Gastrocnemius medialis (tissue), 4 donors: ENCODE measurements at regions not wholly inside any gene's neighbourhood (a gene's known extent, or its start where the extent isn't known, plus 50 kb on each side); places are given as distances from the start of the nearest gene placed in this dataset.

Source experiments
- ATAC-seq, 2 donors: fragments of 150-250 bp; one replicate each; pipeline ENCODE4 v1.9.1; 2016
- DNase-seq, 2 donors: peaks; one replicate each; pipeline ENCODE4 v3.0.0-alpha.2; 2019
- H3K27ac ChIP-seq, 4 donors: fragments of 200-600 bp; sonication (generic); 1 replicate in 1 of 4; 2 replicates in 3 of 4; pipeline ENCODE4 v1.5.1; 2016 to 2018; ENCODE audit warnings: mild to moderate bottlenecking in 2 of 4, moderate library complexity in 1 of 4
- H3K27me3 ChIP-seq, 3 donors: fragments of 200-600 bp; sonication (generic) in 2 of 3; 1 replicate in 1 of 3; 2 replicates in 2 of 3; pipeline versions ENCODE4 v1.5.1 to v1.6.0; 2016 to 2019; ENCODE audit warnings: mild to moderate bottlenecking in 1 of 3, moderate library complexity in 1 of 3
- H3K36me3 ChIP-seq, 2 donors: fragments of 200-600 bp; sonication (generic) in 1 of 2; one replicate each; pipeline ENCODE4 v1.5.1; 2017 to 2018
- H3K4me1 ChIP-seq, 2 donors: fragments of 200-600 bp; sonication (generic) in 1 of 2; one replicate each; pipeline ENCODE4 v1.5.1; 2016 to 2017; ENCODE audit warnings: mild to moderate bottlenecking in 2 of 2
- H3K4me3 ChIP-seq, 4 donors: fragments of 200-600 bp; sonication (generic) in 3 of 4; 1 replicate in 1 of 4; 2 replicates in 3 of 4; pipeline ENCODE4 v1.5.1; 2016 to 2019; ENCODE audit warnings: mild to moderate bottlenecking in 2 of 4
- H3K9me3 ChIP-seq, 3 donors: fragments of 200-600 bp; sonication (generic) in 2 of 3; 1 replicate in 1 of 3; 2 replicates in 2 of 3; pipeline ENCODE4 v1.5.1; 2016 to 2019
- POLR2A ChIP-seq, 2 donors: fragments of 450-650 bp; IDR thresholded peaks; one replicate each; pipeline ENCODE4 v1.6.1; 2017; ENCODE audit warnings: antibody characterized with exemption in 2 of 2, mild to moderate bottlenecking in 2 of 2, moderate library complexity in 2 of 2
- in situ Hi-C, 4 donors: fragments of 200-750 bp; cut with MboI; loops; one replicate each; pipeline versions ENCODE4 v1.15.0 to v1.8.0; 2017; ENCODE audit warnings: low sequenced_read_pairs in 4 of 4
- intact Hi-C: fragments of 100-400 bp; cut with DNase I; formaldehyde crosslinking; loops from one replicate; pipeline ENCODE4 v1.15.1; 2023; ENCODE audit warnings: low total_unique reads
- TF ChIP-seq, protein P1 (sequence below), 5 experiments: fragments of 450-650 bp in 3 of 5; fragments of 200-600 bp in 2 of 5; sonication (generic) in 2 of 5; IDR thresholded peaks in 4 of 5; conservative IDR thresholded peaks in 1 of 5; 1 replicate in 4 of 5; 2 replicates in 1 of 5; pipeline ENCODE4 v1.5.1; 2016 to 2019; ENCODE audit warnings: antibody characterized with exemption in 5 of 5, mild to moderate bottlenecking in 3 of 5, moderate library complexity in 3 of 5

DNA sequence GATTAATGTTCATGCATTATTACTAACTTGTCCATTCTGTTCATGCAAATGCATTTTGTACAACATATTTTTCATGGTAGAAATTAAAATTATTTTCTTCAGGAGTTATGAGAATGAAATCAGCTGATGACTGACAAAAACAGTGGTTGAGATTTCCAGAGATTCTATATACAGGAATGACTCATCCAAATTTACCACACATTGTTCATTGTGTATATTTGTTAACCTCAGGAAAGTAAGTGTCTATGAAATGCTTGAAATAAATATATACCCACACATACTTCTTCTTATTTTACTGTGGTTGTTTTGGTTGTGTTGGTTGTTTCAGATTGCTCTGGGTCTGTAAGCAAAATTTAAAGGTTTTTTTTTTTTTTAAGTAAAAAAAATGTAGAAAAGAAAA is 108.1 kb upstream of the SP8 start:
- H3K36me3 ChIP-seq = no peaks in the 10 kb centered on the region
- no peaks in the 10 kb centered on the region for H3K9me3 ChIP-seq
- in situ Hi-C loops = no loop called here
- no peak overlapping the region for H3K4me3 ChIP-seq
- TF ChIP-seq, protein P1, sequence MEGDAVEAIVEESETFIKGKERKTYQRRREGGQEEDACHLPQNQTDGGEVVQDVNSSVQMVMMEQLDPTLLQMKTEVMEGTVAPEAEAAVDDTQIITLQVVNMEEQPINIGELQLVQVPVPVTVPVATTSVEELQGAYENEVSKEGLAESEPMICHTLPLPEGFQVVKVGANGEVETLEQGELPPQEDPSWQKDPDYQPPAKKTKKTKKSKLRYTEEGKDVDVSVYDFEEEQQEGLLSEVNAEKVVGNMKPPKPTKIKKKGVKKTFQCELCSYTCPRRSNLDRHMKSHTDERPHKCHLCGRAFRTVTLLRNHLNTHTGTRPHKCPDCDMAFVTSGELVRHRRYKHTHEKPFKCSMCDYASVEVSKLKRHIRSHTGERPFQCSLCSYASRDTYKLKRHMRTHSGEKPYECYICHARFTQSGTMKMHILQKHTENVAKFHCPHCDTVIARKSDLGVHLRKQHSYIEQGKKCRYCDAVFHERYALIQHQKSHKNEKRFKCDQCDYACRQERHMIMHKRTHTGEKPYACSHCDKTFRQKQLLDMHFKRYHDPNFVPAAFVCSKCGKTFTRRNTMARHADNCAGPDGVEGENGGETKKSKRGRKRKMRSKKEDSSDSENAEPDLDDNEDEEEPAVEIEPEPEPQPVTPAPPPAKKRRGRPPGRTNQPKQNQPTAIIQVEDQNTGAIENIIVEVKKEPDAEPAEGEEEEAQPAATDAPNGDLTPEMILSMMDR (IDR thresholded peaks at IDR 0.05 in 4 of 5, conservative IDR thresholded peaks at IDR 0.05 in 1 of 5) = no peak
- TF ChIP-seq POLR2A (IDR thresholded peaks at IDR 0.05) = no peak
- ATAC-seq (no peak), DNase-seq (no peak)
- intact Hi-C loops = no loop called here
- H3K4me1 ChIP-seq = no peaks in the 10 kb centered on the region
- H3K27ac ChIP-seq = no peak overlapping the region
- H3K27me3 ChIP-seq = no peaks in the 10 kb centered on the region

DNA sequence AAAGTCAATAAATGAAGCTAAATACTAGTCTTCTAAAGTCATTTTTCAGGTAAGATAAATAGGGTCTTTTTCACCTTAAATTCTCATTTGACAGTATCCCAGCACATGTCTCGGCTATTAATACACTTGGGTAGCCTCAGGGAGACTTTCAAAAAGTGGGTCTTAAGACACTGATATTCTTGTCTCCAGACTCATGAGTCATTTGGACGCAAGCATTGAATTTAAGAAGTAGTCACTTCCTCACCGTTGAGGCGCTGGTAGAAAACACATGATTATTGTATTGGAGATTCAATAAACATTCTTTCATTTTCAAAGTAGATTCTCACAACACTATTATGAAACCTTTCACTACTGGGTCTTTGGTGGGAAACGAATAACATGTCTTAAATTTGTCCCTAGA is 108.9 kb upstream of the SP8 start:
- DNase-seq (no peak), ATAC-seq (no peak)
- H3K4me1 ChIP-seq = no peaks in the 10 kb centered on the region
- no peak overlapping the region for H3K27ac ChIP-seq
- TF ChIP-seq, protein P1 (IDR thresholded peaks at IDR 0.05 in 4 of 5, conservative IDR thresholded peaks at IDR 0.05 in 1 of 5) = no peak
- TF ChIP-seq POLR2A (IDR thresholded peaks at IDR 0.05) = no peak
- intact Hi-C loops (no loop called here), in situ Hi-C loops (no loop called here)
- no peaks in the 10 kb centered on the region for H3K27me3 ChIP-seq
- no peaks in the 10 kb centered on the region for H3K9me3 ChIP-seq
- H3K4me3 ChIP-seq = no peak overlapping the region
- no peaks in the 10 kb centered on the region for H3K36me3 ChIP-seq

DNA sequence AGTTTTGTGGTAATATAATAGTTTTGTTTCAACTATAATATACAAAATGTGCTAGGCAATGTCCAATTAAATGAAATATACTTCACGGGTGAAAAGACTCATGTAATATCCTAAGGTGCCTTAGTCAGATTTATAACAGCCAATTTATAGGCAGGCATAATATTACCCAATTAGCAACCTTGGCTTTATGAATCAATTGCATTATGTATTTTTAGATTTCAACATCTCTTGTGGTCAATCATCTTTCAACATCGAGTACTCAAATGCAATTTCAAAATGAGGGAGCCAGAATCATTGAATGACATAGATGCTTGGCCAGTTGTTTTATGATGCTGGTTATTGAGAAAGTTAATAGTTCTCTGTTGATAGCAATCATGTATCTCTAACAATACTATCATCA is 110.3 kb upstream of the SP8 start:
- H3K4me1 ChIP-seq = no peaks in the 10 kb centered on the region
- no peak for DNase-seq
- no peaks in the 10 kb centered on the region for H3K36me3 ChIP-seq
- no peak overlapping the region for H3K27ac ChIP-seq
- no peaks in the 10 kb centered on the region for H3K9me3 ChIP-seq
- no peak for ATAC-seq
- intact Hi-C loops (no loop called here), in situ Hi-C loops (no loop called here)
- no peaks in the 10 kb centered on the region for H3K27me3 ChIP-seq
- no peak for TF ChIP-seq POLR2A (IDR thresholded peaks at IDR 0.05)
- TF ChIP-seq, protein P1 (IDR thresholded peaks at IDR 0.05 in 4 of 5, conservative IDR thresholded peaks at IDR 0.05 in 1 of 5) = no peak
- H3K4me3 ChIP-seq = no peak overlapping the region

DNA sequence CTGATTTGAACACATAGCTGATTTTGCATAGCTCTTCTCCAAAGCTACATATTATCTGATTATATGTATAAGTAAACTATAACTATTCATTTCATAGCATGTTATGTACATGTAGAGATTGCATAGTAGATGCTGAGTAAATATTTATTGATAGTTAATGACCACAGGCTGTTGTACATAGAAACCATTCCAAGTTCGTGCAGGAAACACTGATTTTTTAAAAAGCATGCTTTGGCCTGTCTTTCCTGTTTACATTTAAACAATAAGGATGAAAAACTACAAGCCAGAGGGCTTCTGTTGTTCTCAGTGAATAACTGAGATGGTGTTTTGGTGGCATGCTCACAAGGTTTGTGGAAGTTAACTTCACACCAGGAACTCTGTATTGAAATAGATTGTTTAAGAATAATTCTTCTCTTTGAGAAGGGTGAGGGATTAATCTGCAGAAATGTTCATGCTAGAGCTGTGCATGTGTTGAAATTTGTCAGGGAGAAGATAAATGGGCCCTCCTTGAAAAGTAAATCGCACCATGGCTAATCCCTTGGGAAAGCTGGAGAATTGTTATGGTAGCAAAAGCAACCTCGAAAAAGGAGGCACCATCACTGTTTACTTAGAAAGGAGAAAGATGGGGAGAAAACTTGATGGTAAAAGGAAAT is 120.2 kb upstream of the SP8 start:
- DNase-seq (no peak), ATAC-seq (no peak)
- Histone ChIP-seq H3K9me3 (no peaks in the 10 kb centered on the region), H3K4me1 (no peaks in the 10 kb centered on the region), H3K4me3 (no peak overlapping the region), H3K27me3 (no peaks in the 10 kb centered on the region), H3K27ac (no peak overlapping the region), H3K36me3 (no peaks in the 10 kb centered on the region)
- in situ Hi-C loops = no loop called here
- TF ChIP-seq, protein P1 (IDR thresholded peaks at IDR 0.05 in 4 of 5, conservative IDR thresholded peaks at IDR 0.05 in 1 of 5) = no peak
- intact Hi-C loops = no loop called here

DNA sequence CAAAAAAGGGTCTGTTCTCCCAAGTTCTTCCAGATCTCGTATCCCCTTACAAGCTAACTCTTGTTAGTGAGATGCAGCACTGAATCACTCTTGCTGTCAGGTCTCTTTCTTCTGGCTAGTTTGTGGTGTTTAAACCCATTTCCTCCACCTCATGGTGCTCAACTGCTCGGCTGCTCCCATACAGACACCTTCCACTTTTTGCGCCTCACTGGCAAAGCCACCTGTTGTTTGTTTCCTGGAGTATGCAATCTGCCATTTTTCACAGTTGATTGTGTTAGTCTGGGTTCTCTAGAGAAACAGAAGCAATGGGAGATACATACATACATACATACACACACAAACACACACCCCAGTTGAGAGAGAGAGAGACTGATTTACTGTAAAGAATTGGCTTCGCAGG is 124.4 kb upstream of the SP8 start:
- TF ChIP-seq, protein P1 (IDR thresholded peaks at IDR 0.05 in 4 of 5, conservative IDR thresholded peaks at IDR 0.05 in 1 of 5) = no peak
- no peak for TF ChIP-seq POLR2A (IDR thresholded peaks at IDR 0.05)
- no peaks in the 10 kb centered on the region for H3K36me3 ChIP-seq
- H3K4me3 ChIP-seq = no peak overlapping the region
- ATAC-seq = no peak
- H3K27me3 ChIP-seq = no peaks in the 10 kb centered on the region
- H3K27ac ChIP-seq = no peak overlapping the region
- no peaks in the 10 kb centered on the region for H3K4me1 ChIP-seq
- no peak for DNase-seq
- intact Hi-C loops = no loop called here
- in situ Hi-C loops = no loop called here
- H3K9me3 ChIP-seq = no peaks in the 10 kb centered on the region
